Keratinocyte (primary cell): ENCODE measurements at regions not wholly inside any gene's neighbourhood (a gene's known extent, or its start where the extent isn't known, plus 50 kb on each side); places are given as distances from the start of the nearest gene placed in this dataset.

Experiments used
- DNase-seq: peaks from one replicate; pipeline ENCODE4 v3.0.0-alpha.2; 2011; ENCODE audit warnings: low read depth, missing footprints, low spot score
- FAIRE-seq: peaks from 2 replicates; lab custom pipeline; 2011; peaks lifted over from hg19 to GRCh38; lab: Jason Lieb, UNC
- H2AFZ ChIP-seq: 2 replicates; pipeline ENCODE4 v1.6.0; 2012; ENCODE audit warnings: low read length, control low read depth, inconsistent platforms; ENCODE audit not compliant: control insufficient read depth
- H3K27ac ChIP-seq: 2 replicates; pipeline ENCODE4 v1.5.1; 2011; ENCODE audit warnings: low read length; ENCODE audit not compliant: control insufficient read depth, insufficient read depth
- H3K27me3 ChIP-seq: 3 replicates; pipeline ENCODE4 v1.6.0; 2011; ENCODE audit warnings: low read length; ENCODE audit not compliant: control insufficient read depth, insufficient read depth; ENCODE audit errors: extremely low read depth
- H3K36me3 ChIP-seq, 2 experiments: 2 replicates in 1 of 2; 3 replicates in 1 of 2; pipeline ENCODE4 v1.5.1; 2011; ENCODE audit warnings: low read length in 2 of 2, mild to moderate bottlenecking in 1 of 2; ENCODE audit not compliant: control insufficient read depth in 2 of 2, insufficient read depth in 2 of 2; ENCODE audit errors: extremely low read depth in 1 of 2
- H3K4me1 ChIP-seq: 3 replicates; pipeline ENCODE4 v1.5.1; 2011; ENCODE audit warnings: low read length; ENCODE audit not compliant: control insufficient read depth, insufficient read depth; ENCODE audit errors: extremely low read depth
- H3K4me2 ChIP-seq: 3 replicates; pipeline ENCODE4 v1.6.0; 2011; ENCODE audit warnings: low read depth, low read length; ENCODE audit not compliant: control insufficient read depth, insufficient read depth; ENCODE audit errors: extremely low read depth
- H3K4me3 ChIP-seq, 3 experiments: fragments of 200-600 bp in 1 of 3; sonication (generic) in 1 of 3; 2 replicates in 2 of 3; 3 replicates in 1 of 3; pipeline ENCODE4 v1.5.1; 2011 to 2016; ENCODE audit warnings: low read length in 3 of 3, mild to moderate bottlenecking in 3 of 3, control low read depth in 2 of 3, inconsistent platforms in 1 of 3, low read depth in 1 of 3, mixed read lengths in 1 of 3, mixed run types in 1 of 3, moderate library complexity in 1 of 3; ENCODE audit not compliant: control insufficient read depth in 2 of 3, insufficient read depth in 2 of 3; ENCODE audit errors: extremely low read depth in 1 of 3
- H3K79me2 ChIP-seq: 2 replicates; pipeline ENCODE4 v1.6.0; 2012; ENCODE audit warnings: low read length; ENCODE audit not compliant: control insufficient read depth, insufficient read depth
- H3K9ac ChIP-seq: 3 replicates; pipeline ENCODE4 v1.6.0; 2011; ENCODE audit warnings: low read length; ENCODE audit not compliant: control insufficient read depth, insufficient read depth; ENCODE audit errors: extremely low read depth
- H3K9me1 ChIP-seq: 3 replicates; pipeline ENCODE4 v1.6.0; 2011; ENCODE audit warnings: low read length; ENCODE audit not compliant: control insufficient read depth, insufficient read depth; ENCODE audit errors: extremely low read depth
- H3K9me3 ChIP-seq: 2 replicates; pipeline ENCODE4 v1.5.1; 2012; ENCODE audit warnings: low read depth, low read length; ENCODE audit not compliant: control insufficient read depth
- H4K20me1 ChIP-seq: 3 replicates; pipeline ENCODE4 v1.6.0; 2011; ENCODE audit warnings: low read length; ENCODE audit not compliant: control insufficient read depth, insufficient read depth; ENCODE audit errors: extremely low read depth
- EZH2 ChIP-seq: IDR thresholded peaks from one replicate; pipeline ENCODE4 v1.6.1; 2012; ENCODE audit warnings: inconsistent platforms, mild to moderate bottlenecking, low read length, moderate library complexity
- dilution Hi-C: fragments of 300-500 bp; cut with MboI; formaldehyde crosslinking; loops from one replicate; pipeline ENCODE4 v1.7.0; 2020; ENCODE audit warnings: low sequenced_read_pairs; ENCODE audit not compliant: extremely low pct_ligation_motif_present
- TF ChIP-seq, protein P1 (sequence below), 3 experiments: IDR thresholded peaks in 1 of 3; conservative IDR thresholded peaks in 1 of 3; optimal IDR thresholded peaks in 1 of 3; 2 replicates in 2 of 3; 3 replicates in 1 of 3; pipeline versions ENCODE3 to v1.5.1; 2011; ENCODE audit warnings: low read length in 3 of 3, mild to moderate bottlenecking in 3 of 3, moderate library complexity in 2 of 3, control low read depth in 1 of 3, inconsistent platforms in 1 of 3; ENCODE audit not compliant: insufficient read depth in 2 of 3; ENCODE audit errors: extremely low read depth in 1 of 3

GRCh38 chr18:52222211-52222610 lies 117.8 kb upstream of the DCC start:
- Histone ChIP-seq H3K4me1 (no peaks in the 10 kb centered on the region), H3K79me2 (peaks cover 3% of the 10 kb centered on the region), H3K9ac (no peak overlapping the region), H3K27ac (no peak overlapping the region), H2AFZ (no peak overlapping the region), H3K4me2 (no peak overlapping the region), H3K9me1 (no peaks in the 10 kb centered on the region), H3K4me3 (no peak overlapping the region), H3K9me3 (no peaks in the 10 kb centered on the region), H4K20me1 (no peaks in the 10 kb centered on the region), H3K27me3 (no peaks in the 10 kb centered on the region), H3K36me3 (peaks cover 0 to 12% of the 10 kb centered on the region in 2 experiments)
- no peak for DNase-seq
- dilution Hi-C loops: no loop called here
- TF ChIP-seq, protein P1, sequence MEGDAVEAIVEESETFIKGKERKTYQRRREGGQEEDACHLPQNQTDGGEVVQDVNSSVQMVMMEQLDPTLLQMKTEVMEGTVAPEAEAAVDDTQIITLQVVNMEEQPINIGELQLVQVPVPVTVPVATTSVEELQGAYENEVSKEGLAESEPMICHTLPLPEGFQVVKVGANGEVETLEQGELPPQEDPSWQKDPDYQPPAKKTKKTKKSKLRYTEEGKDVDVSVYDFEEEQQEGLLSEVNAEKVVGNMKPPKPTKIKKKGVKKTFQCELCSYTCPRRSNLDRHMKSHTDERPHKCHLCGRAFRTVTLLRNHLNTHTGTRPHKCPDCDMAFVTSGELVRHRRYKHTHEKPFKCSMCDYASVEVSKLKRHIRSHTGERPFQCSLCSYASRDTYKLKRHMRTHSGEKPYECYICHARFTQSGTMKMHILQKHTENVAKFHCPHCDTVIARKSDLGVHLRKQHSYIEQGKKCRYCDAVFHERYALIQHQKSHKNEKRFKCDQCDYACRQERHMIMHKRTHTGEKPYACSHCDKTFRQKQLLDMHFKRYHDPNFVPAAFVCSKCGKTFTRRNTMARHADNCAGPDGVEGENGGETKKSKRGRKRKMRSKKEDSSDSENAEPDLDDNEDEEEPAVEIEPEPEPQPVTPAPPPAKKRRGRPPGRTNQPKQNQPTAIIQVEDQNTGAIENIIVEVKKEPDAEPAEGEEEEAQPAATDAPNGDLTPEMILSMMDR (optimal IDR thresholded peaks at IDR 0.05 in 1 of 3, IDR thresholded peaks at IDR 0.05 in 1 of 3, conservative IDR thresholded peaks at IDR 0.05 in 1 of 3; ENCODE audit: extremely low read depth in 1 of 3, insufficient read depth in 2 of 3, low read length in 3 of 3): no peak
- no peak for TF ChIP-seq EZH2
- FAIRE-seq: no peak

GRCh38 chr18:52227536-52227935 lies 112.5 kb upstream of the DCC start:
- H3K36me3 ChIP-seq: peaks cover 0 to 10% of the 10 kb centered on the region in 2 experiments
- dilution Hi-C loops: no loop called here

More at GRCh38 chr18:52227536-52227935, 112.5 kb upstream of the DCC start:
- no peaks in the 10 kb centered on the region for H4K20me1 ChIP-seq
- H3K4me2 ChIP-seq: no peak overlapping the region
- H3K9ac ChIP-seq: no peak overlapping the region
- DNase-seq: no peak
- no peak for TF ChIP-seq EZH2
- TF ChIP-seq, protein P1 (optimal IDR thresholded peaks at IDR 0.05 in 1 of 3, IDR thresholded peaks at IDR 0.05 in 1 of 3, conservative IDR thresholded peaks at IDR 0.05 in 1 of 3; ENCODE audit: extremely low read depth in 1 of 3, insufficient read depth in 2 of 3, low read length in 3 of 3): no peak
- no peaks in the 10 kb centered on the region for H3K4me1 ChIP-seq
- no peak for FAIRE-seq
- no peak overlapping the region for H3K4me3 ChIP-seq
- H3K79me2 ChIP-seq: peaks cover 22% of the 10 kb centered on the region
- H3K27me3 ChIP-seq: no peaks in the 10 kb centered on the region
- H3K27ac ChIP-seq: no peak overlapping the region
- no peak overlapping the region for H2AFZ ChIP-seq
- H3K9me1 ChIP-seq: no peaks in the 10 kb centered on the region
- H3K9me3 ChIP-seq: no peaks in the 10 kb centered on the region
